GM12875 (cell line): ENCODE measurements at regions not wholly inside any gene's neighbourhood (a gene's known extent, or its start where the extent isn't known, plus 50 kb on each side); places are given as distances from the start of the nearest gene placed in this dataset.

Experiments used
- H3K4me3 ChIP-seq: one replicate; pipeline ENCODE4 v1.5.1; 2011; ENCODE audit warnings: low read depth, low read length, control low read depth
- CTCF ChIP-seq: IDR thresholded peaks from 2 replicates; pipeline ENCODE4 v1.5.1; 2011; ENCODE audit warnings: low read depth, mild to moderate bottlenecking, control low read depth, inconsistent platforms, low read length, moderate library complexity, borderline replicate concordance; ENCODE audit not compliant: insufficient read depth

- no peak for TF ChIP-seq CTCF
- H3K4me3 ChIP-seq, result no peak overlapping the region
Measured at GRCh38 chr10:78382772-78383171, 349.1 kb downstream of the RPS24 start.

DNA sequence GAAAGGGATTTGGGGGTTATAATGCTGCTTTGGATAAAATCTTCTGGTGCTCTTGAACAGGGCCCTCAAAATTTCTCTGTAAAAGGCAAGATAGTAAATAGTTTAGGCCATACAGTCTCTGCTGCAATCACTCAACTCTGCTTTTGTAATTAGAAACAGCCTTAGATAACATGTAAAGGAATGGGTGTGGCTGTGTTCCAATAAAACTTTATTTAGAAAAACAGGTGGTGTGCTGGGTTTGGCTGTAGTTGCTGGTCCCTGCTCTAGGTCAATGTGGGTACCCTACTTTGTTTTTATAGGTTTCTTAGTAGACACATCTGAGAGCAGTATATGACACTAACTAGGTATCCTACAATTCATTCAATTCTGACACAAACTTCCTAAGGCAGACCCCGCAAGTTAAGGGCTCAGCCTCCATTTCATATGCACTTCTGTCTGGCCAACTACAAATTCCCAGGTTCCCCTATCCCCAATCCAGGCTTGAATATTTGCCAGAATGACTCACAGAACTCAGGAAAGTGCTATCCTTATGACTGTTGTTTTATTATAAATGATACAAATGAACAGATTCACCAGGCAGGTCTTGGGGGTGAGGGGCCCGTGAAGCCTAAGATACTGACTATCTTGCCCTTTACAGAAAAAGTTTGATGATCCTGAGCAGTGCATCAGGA is 349.9 kb downstream of the RPS24 start:
- no peak for TF ChIP-seq CTCF
- H3K4me3 ChIP-seq, result no peak overlapping the region

GRCh38 chr10:78384049-78384431 is 350.4 kb downstream of the RPS24 start:
- no peak for TF ChIP-seq CTCF
- H3K4me3 ChIP-seq, result no peak overlapping the region

DNA sequence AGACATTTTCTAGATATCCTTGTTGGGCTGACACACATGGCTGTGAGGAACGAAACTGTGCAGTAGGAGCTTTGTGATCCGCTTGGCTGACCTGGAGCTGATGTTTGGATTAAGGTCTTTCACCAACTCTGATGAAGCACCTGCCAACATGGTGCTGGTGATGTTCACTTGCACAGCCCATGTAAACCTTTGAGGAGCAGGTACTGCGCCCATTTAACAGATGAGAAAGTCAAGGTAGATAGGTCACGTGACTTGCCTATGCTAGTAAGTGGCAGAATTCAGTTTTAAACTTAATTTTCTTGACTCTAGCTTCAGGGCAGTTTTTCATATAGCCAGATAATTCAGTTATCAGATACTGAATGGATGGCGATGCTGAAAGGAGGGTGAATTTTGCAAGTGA is 351.9 kb downstream of the RPS24 start:
- no peak for TF ChIP-seq CTCF
- no peak overlapping the region for H3K4me3 ChIP-seq

- H3K4me3 ChIP-seq, result no peak overlapping the region
- no peak for TF ChIP-seq CTCF
Measured at GRCh38 chr10:78386509-78386908, 352.8 kb downstream of the RPS24 start.

DNA sequence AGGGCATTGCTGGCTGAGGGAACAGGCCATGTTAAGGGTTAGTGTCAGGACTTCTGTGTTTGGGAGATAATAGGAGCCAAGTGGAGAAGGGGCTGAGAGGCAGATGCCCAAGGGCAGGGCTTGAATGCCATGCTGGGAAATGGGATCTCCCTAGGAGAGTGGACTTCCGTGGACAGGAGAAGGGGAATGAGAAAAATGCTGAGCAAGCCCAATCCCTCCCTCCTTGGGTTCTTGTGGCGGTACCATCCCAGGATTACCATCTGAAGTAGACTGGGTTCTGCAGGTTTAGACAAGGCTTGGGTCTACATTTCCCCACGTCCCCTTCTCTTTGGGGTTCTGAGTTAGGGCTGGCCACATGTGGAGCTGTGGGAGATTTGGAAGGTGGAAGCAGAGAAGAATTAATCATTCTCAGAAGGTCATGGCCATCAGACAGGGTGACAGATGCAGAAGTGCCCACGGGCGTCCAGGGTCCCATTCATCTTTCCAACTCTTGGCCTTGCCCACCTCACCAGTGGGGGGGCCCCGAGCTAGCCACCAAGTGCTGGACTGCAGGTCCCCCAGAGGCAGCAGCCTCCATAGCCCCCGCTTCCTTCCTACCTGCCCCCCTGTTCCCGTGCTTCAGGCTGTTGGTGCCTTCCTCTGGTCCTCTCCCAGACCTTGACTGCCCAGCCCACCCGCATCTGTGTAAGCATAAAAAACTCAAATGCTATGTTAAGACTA is 354.8 kb downstream of the RPS24 start:
- TF ChIP-seq CTCF, result no peak
- H3K4me3 ChIP-seq, result no peak overlapping the region

- TF ChIP-seq CTCF, result no peak
- H3K4me3 ChIP-seq, result no peak overlapping the region
Measured at GRCh38 chr10:78389419-78389818, 355.8 kb downstream of the RPS24 start.
